Right cardiac atrium (tissue), 5 donors: ENCODE measurements at regions not wholly inside any gene's neighbourhood (a gene's known extent, or its start where the extent isn't known, plus 50 kb on each side); places are given as distances from the start of the nearest gene placed in this dataset.
"Not testable (repeated sequence)": the region's sequence is repeated elsewhere in the genome, so short reads cannot be mapped to it uniquely, and the experiment has no call there.

Experiments used
- ATAC-seq, 2 donors: fragments of 200-7000 bp; cut with Tn5 transposase; one replicate each; pipeline versions ENCODE4 v1.8.0 to v1.9.1; 2020; ENCODE audit warnings: moderate library complexity in 2 of 2, mild to moderate bottlenecking in 1 of 2
- DNase-seq, 3 donors: peaks; one replicate each; pipeline ENCODE4 v3.0.0-alpha.2; 2020
- H3K27ac ChIP-seq: one replicate; pipeline ENCODE4 v1.5.1; 2013; ENCODE audit warnings: mild to moderate bottlenecking, low read length, control low read depth, moderate library complexity
- H3K27me3 ChIP-seq: one replicate; pipeline ENCODE4 v1.6.1; 2013; ENCODE audit not compliant: control insufficient read depth, insufficient read depth
- H3K4me1 ChIP-seq: one replicate; pipeline ENCODE4 v1.6.1; 2013; ENCODE audit warnings: low read length; ENCODE audit not compliant: control insufficient read depth, insufficient read depth
- H3K4me3 ChIP-seq: one replicate; pipeline ENCODE4 v1.5.1; 2013; ENCODE audit warnings: low read length, control low read depth
- H3K9me3 ChIP-seq: one replicate; pipeline ENCODE4 v1.6.1; 2013; ENCODE audit warnings: low read length; ENCODE audit not compliant: control insufficient read depth
- WGBS: extraction: QIAGEN DNeasy Blood & Tissue Kit; methylation state at CpG from one replicate; pipeline ENCODE4 v1.1.7; 2013; 5-methylcytosine and 5-hydroxymethylcytosine counted together
- intact Hi-C, 4 donors: fragments of 100-400 bp; cut with DNase I; formaldehyde crosslinking; loops; one replicate each; pipeline versions ENCODE4 v1.11.0 to v1.14.0; 2022 to 2023
- donor health status: healthy with polysubstance abuse.
- donor health status: DM: no; HTN: yes; CAD: no.
- donor health status: DM: no; HTN: no; CAD: no.
- donor health status: DM: no; HTN: yes; CAD: no; lungs with severe emphysema.
- donor health status: DM: yes; HTN: yes; CAD: no.

DNA sequence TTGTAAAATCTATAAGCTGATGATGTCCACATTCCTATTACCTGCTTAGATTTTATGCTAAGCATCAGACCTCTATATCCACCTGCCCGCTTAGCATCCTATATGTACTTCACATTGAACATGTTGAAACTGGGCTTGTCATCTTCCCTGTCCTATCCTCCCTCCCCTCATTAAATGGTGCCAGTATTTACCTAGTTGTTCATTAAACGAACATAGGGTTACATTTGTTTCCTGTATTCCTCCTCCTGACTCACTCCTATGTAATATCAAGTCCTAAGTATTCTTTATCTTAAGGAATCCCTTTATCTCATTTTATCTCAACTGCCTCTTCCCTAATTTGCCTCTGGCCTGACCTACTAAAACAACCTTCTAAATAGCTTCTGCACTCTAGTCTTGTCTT is 177.8 kb upstream of the MEF2C start:
- intact Hi-C loops, result loop anchor here in 1 of 4 donors (10.0 kb wide), 1 partner anchor 1204 kb away; no protein-coding TSS in a partner anchor
- Histone ChIP-seq H3K27me3 (no peaks in the 10 kb centered on the region), H3K4me1 (no peaks in the 10 kb centered on the region), H3K27ac (no peak overlapping the region), H3K9me3 (no peaks in the 10 kb centered on the region), H3K4me3 (no peak overlapping the region)
- DNase-seq (no peak), ATAC-seq (no peak)
- WGBS, result 77% methylated on average over 2 of the region's 2 CpGs

- Histone ChIP-seq H3K4me1 (no peaks in the 10 kb centered on the region), H3K27ac (no peak overlapping the region), H3K27me3 (no peaks in the 10 kb centered on the region), H3K4me3 (no peak overlapping the region), H3K9me3 (no peaks in the 10 kb centered on the region)
- 87% methylated on average over 1 of the region's 1 CpG for WGBS
- ATAC-seq (no peak), DNase-seq (no peak)
- intact Hi-C loops, result no loop called here
Observed at GRCh38 chr5:89059274-89059673, 176.3 kb upstream of the MEF2C start.

DNA sequence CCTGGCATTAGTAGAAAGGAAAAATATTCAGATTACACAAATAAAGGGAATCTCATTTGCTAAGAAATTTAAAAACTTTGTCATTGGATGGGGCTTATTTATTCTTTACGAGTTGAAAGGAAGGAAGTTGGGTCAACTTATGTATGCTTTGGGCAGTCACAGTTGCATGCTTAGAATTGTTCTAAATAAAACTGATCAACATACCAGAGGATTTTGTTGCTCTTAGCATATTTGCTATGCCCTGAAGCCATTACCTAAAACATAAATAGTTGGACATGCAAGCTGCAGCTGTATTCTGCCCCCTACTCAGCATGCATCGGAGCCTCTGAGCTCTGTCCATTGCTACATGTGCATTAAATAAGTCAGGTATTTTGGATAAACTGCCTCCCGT is 172.7 kb upstream of the MEF2C start:
- Histone ChIP-seq H3K27me3 (no peaks in the 10 kb centered on the region), H3K9me3 (no peaks in the 10 kb centered on the region), H3K27ac (no peak overlapping the region), H3K4me3 (no peak overlapping the region), H3K4me1 (no peaks in the 10 kb centered on the region)
- ATAC-seq (no peak), DNase-seq (no peak)
- intact Hi-C loops, result no loop called here
- WGBS, result 87% methylated on average over 3 of the region's 3 CpGs

DNA sequence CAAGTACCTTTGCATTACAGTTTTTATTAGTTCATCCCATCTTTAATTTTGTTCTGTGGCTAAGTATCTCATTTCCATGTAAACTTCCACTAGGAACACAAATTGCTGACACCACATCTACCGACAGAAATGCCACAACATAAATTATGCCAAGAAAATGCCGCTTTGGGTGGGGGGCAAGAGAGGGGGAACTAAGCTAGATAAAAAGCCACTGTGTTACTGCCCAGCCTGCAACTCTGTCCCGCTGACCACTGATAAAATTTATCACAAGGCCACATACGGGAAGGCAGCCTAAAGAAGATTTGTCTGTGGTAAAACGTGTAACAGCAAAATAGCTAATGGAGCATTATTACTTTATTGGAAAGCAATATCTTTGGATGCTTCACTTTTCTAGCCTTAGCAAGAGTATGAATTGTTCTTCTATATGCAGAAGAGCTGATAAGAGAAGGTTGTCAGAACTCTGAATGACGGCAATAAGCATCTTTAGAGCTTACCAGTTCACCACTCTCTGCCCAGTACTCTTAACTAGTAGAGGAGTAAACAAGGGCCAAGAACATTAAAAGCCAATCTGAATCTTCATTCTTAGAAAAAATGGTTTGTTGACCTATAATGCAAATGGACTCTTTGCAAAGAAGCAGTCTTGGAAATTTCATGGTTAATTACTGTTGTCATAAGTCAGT is 172.2 kb upstream of the MEF2C start:
- Histone ChIP-seq H3K27me3 (no peaks in the 10 kb centered on the region), H3K4me1 (no peaks in the 10 kb centered on the region), H3K4me3 (no peak overlapping the region), H3K27ac (no peak overlapping the region), H3K9me3 (no peaks in the 10 kb centered on the region)
- intact Hi-C loops, result no loop called here
- no peak for DNase-seq
- no peak for ATAC-seq
- WGBS, result 61% methylated on average over 6 of the region's 6 CpGs

- Histone ChIP-seq H3K9me3 (no peaks in the 10 kb centered on the region), H3K27me3 (no peaks in the 10 kb centered on the region), H3K27ac (no peak overlapping the region), H3K4me1 (no peaks in the 10 kb centered on the region), H3K4me3 (no peak overlapping the region)
- ATAC-seq (no peak), DNase-seq (no peak)
- WGBS, result 83% methylated on average over 4 of the region's 4 CpGs
- intact Hi-C loops, result no loop called here
Observed at GRCh38 chr5:89053547-89053946, 170.6 kb upstream of the MEF2C start.

GRCh38 chr5:89050062-89050461 is 167.1 kb upstream of the MEF2C start:
- ATAC-seq, H3K4me3 ChIP-seq, H3K27me3 ChIP-seq, H3K27ac ChIP-seq, H3K4me1 ChIP-seq, intact Hi-C loops, H3K9me3 ChIP-seq, DNase-seq: not testable (repeated sequence)
- 96% methylated on average over 5 of the region's 5 CpGs for WGBS

DNA sequence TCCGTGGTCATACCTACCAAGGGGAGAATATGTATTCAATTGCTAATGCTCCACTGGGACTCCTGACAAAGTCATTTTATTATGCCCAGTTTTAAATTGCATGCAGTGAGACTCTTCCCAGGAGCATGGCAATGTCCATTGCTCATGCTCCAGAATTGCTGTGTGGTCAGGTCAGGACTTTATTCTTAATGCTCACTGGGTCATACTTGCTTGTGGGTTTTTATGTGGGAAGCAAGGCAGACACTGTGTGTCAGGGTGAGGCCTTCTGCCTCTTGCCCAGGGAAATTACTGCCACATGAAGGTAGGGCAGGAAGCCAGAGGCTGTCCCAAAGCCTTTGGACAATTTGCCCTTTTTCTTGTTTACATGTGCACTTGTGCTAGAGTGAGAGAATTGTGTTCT is 164.6 kb upstream of the MEF2C start:
- DNase-seq, result no peak
- 95% methylated on average over 1 of the region's 1 CpG for WGBS
- Histone ChIP-seq H3K9me3 (no peaks in the 10 kb centered on the region), H3K27me3 (no peaks in the 10 kb centered on the region), H3K4me3 (no peak overlapping the region), H3K4me1 (no peaks in the 10 kb centered on the region), H3K27ac (no peak overlapping the region)
- intact Hi-C loops, result no loop called here
- no peak for ATAC-seq

GRCh38 chr5:89045216-89045615 is 162.2 kb upstream of the MEF2C start:
- WGBS, result 89% methylated on average over 3 of the region's 3 CpGs
- no peaks in the 10 kb centered on the region for H3K9me3 ChIP-seq
- no peaks in the 10 kb centered on the region for H3K27me3 ChIP-seq
- ATAC-seq (no peak), DNase-seq (no peak)
- peaks cover 5% of the 10 kb centered on the region for H3K4me1 ChIP-seq
- H3K4me3 ChIP-seq, result no peak overlapping the region
- intact Hi-C loops, result no loop called here
- no peak overlapping the region for H3K27ac ChIP-seq

DNA sequence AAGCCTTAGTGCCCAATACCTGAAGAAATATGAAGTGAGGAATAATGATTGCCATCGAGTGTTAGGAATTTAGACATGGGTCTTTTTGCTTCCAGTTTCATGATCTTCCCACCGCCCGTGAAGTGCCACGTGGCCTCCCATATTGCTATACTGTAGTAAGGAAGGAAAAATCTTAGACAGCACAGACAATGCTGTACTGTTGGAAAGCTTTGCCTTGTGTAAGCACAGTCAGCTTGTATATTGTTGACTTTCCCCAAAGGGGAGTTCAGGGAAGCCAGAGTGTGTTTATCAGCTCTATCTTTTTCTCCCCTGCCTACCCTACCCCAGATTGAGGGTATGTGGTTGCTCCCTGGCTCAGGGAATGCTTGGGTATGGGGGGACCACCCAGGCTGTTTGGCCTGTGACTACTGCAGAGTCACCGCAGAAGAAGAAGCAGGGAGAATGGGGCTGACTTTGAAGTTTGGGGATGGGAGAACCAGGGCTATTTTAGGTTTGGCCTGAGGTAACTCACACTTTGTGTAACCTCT is 161.8 kb upstream of the MEF2C start:
- H3K9me3 ChIP-seq, result no peaks in the 10 kb centered on the region
- no peak overlapping the region for H3K4me3 ChIP-seq
- WGBS, result 89% methylated on average over 5 of the region's 5 CpGs
- H3K27ac ChIP-seq, result no peak overlapping the region
- peaks cover 5% of the 10 kb centered on the region for H3K4me1 ChIP-seq
- intact Hi-C loops, result no loop called here
- H3K27me3 ChIP-seq, result no peaks in the 10 kb centered on the region
- ATAC-seq (no peak), DNase-seq (no peak)

- H3K27ac ChIP-seq, result no peak overlapping the region
- no peak for ATAC-seq
- WGBS, result 42% methylated on average over 1 of the region's 1 CpG
- no peaks in the 10 kb centered on the region for H3K9me3 ChIP-seq
- no peaks in the 10 kb centered on the region for H3K27me3 ChIP-seq
- intact Hi-C loops, result no loop called here
- H3K4me3 ChIP-seq, result no peak overlapping the region
- DNase-seq, result no peak
- H3K4me1 ChIP-seq, result peaks cover 5% of the 10 kb centered on the region
Observed at GRCh38 chr5:89043676-89044075, 160.7 kb upstream of the MEF2C start.

- Histone ChIP-seq H3K9me3 (no peaks in the 10 kb centered on the region), H3K27me3 (no peaks in the 10 kb centered on the region), H3K4me3 (no peak overlapping the region), H3K27ac (no peak overlapping the region), H3K4me1 (peaks cover 5% of the 10 kb centered on the region)
- WGBS, result 77% methylated on average over 2 of the region's 2 CpGs
- no peak for ATAC-seq
- intact Hi-C loops, result no loop called here
- no peak for DNase-seq
Observed at GRCh38 chr5:89042746-89043145, 159.8 kb upstream of the MEF2C start.

- ATAC-seq (no peak), DNase-seq (no peak)
- H3K27me3 ChIP-seq, result no peaks in the 10 kb centered on the region
- no peak overlapping the region for H3K4me3 ChIP-seq
- H3K27ac ChIP-seq, result no peak overlapping the region
- no peaks in the 10 kb centered on the region for H3K9me3 ChIP-seq
- peaks cover 6% of the 10 kb centered on the region for H3K4me1 ChIP-seq
- WGBS, result 94% methylated on average over 3 of the region's 3 CpGs
- intact Hi-C loops, result no loop called here
Observed at GRCh38 chr5:89041976-89042375, 159.0 kb upstream of the MEF2C start.
